Neural crest cell (in vitro differentiated cells): ENCODE measurements at regions not wholly inside any gene's neighbourhood (a gene's known extent, or its start where the extent isn't known, plus 50 kb on each side); places are given as distances from the start of the nearest gene placed in this dataset.
"Not testable (repeated sequence)": the region's sequence is repeated elsewhere in the genome, so short reads cannot be mapped to it uniquely, and the experiment has no call there.

Source experiments
- DNase-seq: peaks from one replicate; pipeline ENCODE4 v3.0.0; 2021; ENCODE audit warnings: low read depth, mixed read lengths, low spot score
- H3K27ac Mint-ChIP-seq: one replicate; pipeline ENCODE4 v1.8.0; 2021; ENCODE audit warnings: mild to moderate bottlenecking, mixed read lengths; ENCODE audit not compliant: unreplicated experiment
- H3K27me3 Mint-ChIP-seq: 2 replicates; pipeline ENCODE4 v1.8.0; 2021; ENCODE audit warnings: low read depth, mild to moderate bottlenecking, mixed read lengths
- H3K36me3 Mint-ChIP-seq: 2 replicates; pipeline ENCODE4 v1.8.0; 2021; ENCODE audit warnings: low read depth, mild to moderate bottlenecking, mixed read lengths
- H3K4me1 Mint-ChIP-seq: 2 replicates; pipeline ENCODE4 v1.8.0; 2021; ENCODE audit warnings: mixed read lengths
- H3K4me3 Mint-ChIP-seq: one replicate; pipeline ENCODE4 v1.8.0; 2021; ENCODE audit warnings: mild to moderate bottlenecking, mixed read lengths
- H3K9me3 Mint-ChIP-seq: 2 replicates; pipeline ENCODE4 v1.8.0; 2021; ENCODE audit warnings: mixed read lengths
- CTCF ChIP-seq: fragments of 200-600 bp; sonication (generic); conservative IDR thresholded peaks from 2 replicates; pipeline ENCODE4 v1.5.0; 2021; ENCODE audit warnings: antibody characterized with exemption, mild to moderate bottlenecking

- H3K4me3 Mint-ChIP-seq = no peak overlapping the region
Observed at GRCh38 chr3:104437131-104437750, 929.5 kb upstream of the ALCAM start.

GRCh38 chr3:104437891-104438290 is 928.8 kb upstream of the ALCAM start:
- no peak for TF ChIP-seq CTCF
- DNase-seq = no peak
- peaks cover 5% of the 10 kb centered on the region for H3K9me3 Mint-ChIP-seq
- H3K36me3 Mint-ChIP-seq = no peaks in the 10 kb centered on the region
- H3K27ac Mint-ChIP-seq = no peak overlapping the region
- no peaks in the 10 kb centered on the region for H3K27me3 Mint-ChIP-seq
- peaks cover 11% of the 10 kb centered on the region for H3K4me1 Mint-ChIP-seq
- H3K4me3 Mint-ChIP-seq = no peak overlapping the region

More at GRCh38 chr3:104437131-104437750, 929.5 kb upstream of the ALCAM start:
- Mint-ChIP-seq H3K4me1 (peaks cover 11% of the 10 kb centered on the region), H3K27me3 (no peaks in the 10 kb centered on the region), H3K36me3 (no peaks in the 10 kb centered on the region), H3K9me3 (peaks cover 6% of the 10 kb centered on the region), H3K27ac (no peak overlapping the region)
- DNase-seq = no peak
- no peak for TF ChIP-seq CTCF

GRCh38 chr3:104438706-104439105 is 928.0 kb upstream of the ALCAM start:
- H3K27ac Mint-ChIP-seq = no peak overlapping the region
- no peak for TF ChIP-seq CTCF
- H3K4me1 Mint-ChIP-seq = peaks cover 11% of the 10 kb centered on the region

GRCh38 chr3:104445252-104445919 is 921.3 kb upstream of the ALCAM start:
- H3K9me3 Mint-ChIP-seq = peaks cover 10% of the 10 kb centered on the region

More at GRCh38 chr3:104438706-104439105, 928.0 kb upstream of the ALCAM start:
- no peak for DNase-seq
- H3K36me3 Mint-ChIP-seq = no peaks in the 10 kb centered on the region
- no peaks in the 10 kb centered on the region for H3K27me3 Mint-ChIP-seq
- H3K9me3 Mint-ChIP-seq = peaks cover 3% of the 10 kb centered on the region
- H3K4me3 Mint-ChIP-seq = no peak overlapping the region

GRCh38 chr3:104447681-104448080 is 919.0 kb upstream of the ALCAM start:
- no peak for TF ChIP-seq CTCF
- DNase-seq = no peak
- Mint-ChIP-seq H3K36me3 (no peaks in the 10 kb centered on the region), H3K9me3 (peaks cover 8% of the 10 kb centered on the region), H3K4me3 (no peak overlapping the region), H3K27ac (no peak overlapping the region), H3K27me3 (no peaks in the 10 kb centered on the region), H3K4me1 (no peaks in the 10 kb centered on the region)

More at GRCh38 chr3:104445252-104445919, 921.3 kb upstream of the ALCAM start:
- H3K36me3 Mint-ChIP-seq, H3K4me1 Mint-ChIP-seq, H3K27ac Mint-ChIP-seq, H3K27me3 Mint-ChIP-seq, H3K4me3 Mint-ChIP-seq, DNase-seq: not testable (repeated sequence)

- H3K4me3 Mint-ChIP-seq = no peak overlapping the region
- H3K27me3 Mint-ChIP-seq = no peaks in the 10 kb centered on the region
- no peaks in the 10 kb centered on the region for H3K4me1 Mint-ChIP-seq
- H3K27ac Mint-ChIP-seq = no peak overlapping the region
- no peak for TF ChIP-seq CTCF
- no peak for DNase-seq
- H3K9me3 Mint-ChIP-seq = peaks cover 3% of the 10 kb centered on the region
- no peaks in the 10 kb centered on the region for H3K36me3 Mint-ChIP-seq
Observed at GRCh38 chr3:104452697-104453096, 914.0 kb upstream of the ALCAM start.
